ENCODE measurements at regions not wholly inside any gene's neighbourhood (a gene's known extent, or its start where the extent isn't known, plus 50 kb on each side); places are given as distances from the start of the nearest gene placed in this dataset.

- DNase-seq: no peak
- H3K27me3 ChIP-seq: no peaks in the 10 kb centered on the region
- H3K4me3 ChIP-seq: no peak overlapping the region
- no peaks in the 10 kb centered on the region for H3K36me3 ChIP-seq
- TF ChIP-seq POLR2A (IDR thresholded peaks at IDR 0.05): no peak
- no peak for TF ChIP-seq CTCF (IDR thresholded peaks at IDR 0.05)
- H3K9me3 ChIP-seq: no peaks in the 10 kb centered on the region
- H3K27ac ChIP-seq: no peak overlapping the region
- no peaks in the 10 kb centered on the region for H3K4me1 ChIP-seq
- intact Hi-C loops (cut with DNase I; ENCODE audit: low total_unique reads): no loop called here
Observed at GRCh38 chr5:96566833-96567587, 95.2 kb upstream of the CAST start.

- Histone ChIP-seq H3K4me3 (no peak overlapping the region), H3K9me3 (no peaks in the 10 kb centered on the region), H3K36me3 (no peaks in the 10 kb centered on the region), H3K27me3 (no peaks in the 10 kb centered on the region), H3K27ac (no peak overlapping the region), H3K4me1 (no peaks in the 10 kb centered on the region)
- no peak for DNase-seq
- TF ChIP-seq CTCF (IDR thresholded peaks at IDR 0.05) (no peak), POLR2A (IDR thresholded peaks at IDR 0.05) (no peak)
- intact Hi-C loops (cut with DNase I; ENCODE audit: low total_unique reads): no loop called here
Observed at GRCh38 chr5:96569332-96569731, 92.8 kb upstream of the CAST start.

GRCh38 chr5:96569770-96570169, 92.4 kb upstream of the CAST start:
- Histone ChIP-seq H3K9me3 (no peaks in the 10 kb centered on the region), H3K36me3 (no peaks in the 10 kb centered on the region), H3K27ac (no peak overlapping the region), H3K27me3 (no peaks in the 10 kb centered on the region), H3K4me3 (no peak overlapping the region), H3K4me1 (no peaks in the 10 kb centered on the region)
- TF ChIP-seq POLR2A (IDR thresholded peaks at IDR 0.05): no peak
- no peak for TF ChIP-seq CTCF (IDR thresholded peaks at IDR 0.05)
- no peak for DNase-seq
- intact Hi-C loops (cut with DNase I; ENCODE audit: low total_unique reads): no loop called here

- no peak for DNase-seq
- TF ChIP-seq POLR2A (IDR thresholded peaks at IDR 0.05) (no peak), CTCF (IDR thresholded peaks at IDR 0.05) (no peak)
- intact Hi-C loops (cut with DNase I; ENCODE audit: low total_unique reads): no loop called here
Observed at GRCh38 chr5:96572864-96573512, 89.2 kb upstream of the CAST start.

GRCh38 chr5:96573513-96573894, 88.7 kb upstream of the CAST start:
- no peak for TF ChIP-seq CTCF (IDR thresholded peaks at IDR 0.05)
- TF ChIP-seq POLR2A (IDR thresholded peaks at IDR 0.05): no peak
- intact Hi-C loops (cut with DNase I; ENCODE audit: low total_unique reads): no loop called here
- H3K27ac ChIP-seq: no peak overlapping the region
- no peak for DNase-seq
- H3K36me3 ChIP-seq: no peaks in the 10 kb centered on the region
- no peaks in the 10 kb centered on the region for H3K27me3 ChIP-seq
- no peaks in the 10 kb centered on the region for H3K9me3 ChIP-seq
- H3K4me3 ChIP-seq: no peak overlapping the region
- H3K4me1 ChIP-seq: no peaks in the 10 kb centered on the region

More at GRCh38 chr5:96572864-96573512, 89.2 kb upstream of the CAST start:
- Histone ChIP-seq H3K36me3 (no peaks in the 10 kb centered on the region), H3K4me3 (no peak overlapping the region), H3K27ac (no peak overlapping the region), H3K27me3 (no peaks in the 10 kb centered on the region), H3K9me3 (no peaks in the 10 kb centered on the region), H3K4me1 (no peaks in the 10 kb centered on the region)

All from uterus (tissue), 3 donors.